Brain microvascular endothelial cell (primary cell): ENCODE measurements at regions not wholly inside any gene's neighbourhood (a gene's known extent, or its start where the extent isn't known, plus 50 kb on each side); places are given as distances from the start of the nearest gene placed in this dataset.
A peak's percentile ranks its signal among the peaks of the same experiment; 100 is the strongest.

Source experiments
- DNase-seq: peaks from one replicate; pipeline ENCODE4 v3.0.0-alpha.2; 2020
- H3K27ac ChIP-seq: fragments of 250-450 bp; sonication (Bioruptor Pico); 2 replicates; pipeline ENCODE4 v1.5.1; 2020; ENCODE audit warnings: mild to moderate bottlenecking, moderate library complexity
- H3K27me3 ChIP-seq: fragments of 250-450 bp; sonication (Bioruptor Pico); replicated peaks from 2 replicates; pipeline ENCODE4 v1.5.1; 2020; ENCODE audit warnings: mild to moderate bottlenecking
- H3K36me3 ChIP-seq: fragments of 250-450 bp; sonication (Bioruptor Pico); replicated peaks from 2 replicates; pipeline ENCODE4 v1.5.1; 2020; ENCODE audit warnings: mild to moderate bottlenecking
- H3K4me3 ChIP-seq: 2 replicates; pipeline ENCODE4 v1.5.1; 2011; ENCODE audit warnings: low read depth, mild to moderate bottlenecking, control low read depth, low read length, moderate library complexity
- in situ Hi-C: cut with HindIII; loops from 2 replicates; pipeline ENCODE4 v1.10.0; 2017; ENCODE audit warnings: low sequenced_read_pairs, low pct_ligation_motif_present
- TF ChIP-seq, protein P1 (sequence below): IDR thresholded peaks from 2 replicates; pipeline ENCODE4 v1.5.1; 2011; ENCODE audit warnings: low read depth, mild to moderate bottlenecking, moderate library complexity, low read length, control low read depth, inconsistent platforms; ENCODE audit errors: missing control alignments

DNA sequence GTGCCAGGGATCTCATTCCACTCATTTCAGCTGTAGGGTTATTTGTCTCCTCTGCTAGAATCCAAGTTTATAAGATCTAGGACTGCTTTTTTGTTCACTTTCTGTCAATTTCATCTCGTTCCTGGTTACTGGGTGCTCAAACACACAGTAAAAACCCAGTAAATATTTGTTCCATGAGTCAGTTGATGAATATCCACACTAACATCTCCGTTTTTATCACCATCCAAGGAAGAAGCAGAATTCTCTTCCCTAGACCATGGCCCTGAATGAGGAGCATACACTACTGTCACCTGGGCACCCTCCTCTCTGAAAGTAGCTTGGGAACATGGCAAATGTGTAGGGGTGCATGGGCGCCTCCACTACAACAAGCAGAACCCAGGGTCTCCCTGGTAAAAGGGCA lies 390.8 kb downstream of the FOXO1 start:
- H3K27ac ChIP-seq, result no peak overlapping the region
- no peaks in the 10 kb centered on the region for H3K27me3 ChIP-seq
- DNase-seq, result peak; percentile 26
- H3K36me3 ChIP-seq, result no peaks in the 10 kb centered on the region
- in situ Hi-C loops, result no loop called here
- H3K4me3 ChIP-seq, result no peak overlapping the region
- TF ChIP-seq, protein P1, sequence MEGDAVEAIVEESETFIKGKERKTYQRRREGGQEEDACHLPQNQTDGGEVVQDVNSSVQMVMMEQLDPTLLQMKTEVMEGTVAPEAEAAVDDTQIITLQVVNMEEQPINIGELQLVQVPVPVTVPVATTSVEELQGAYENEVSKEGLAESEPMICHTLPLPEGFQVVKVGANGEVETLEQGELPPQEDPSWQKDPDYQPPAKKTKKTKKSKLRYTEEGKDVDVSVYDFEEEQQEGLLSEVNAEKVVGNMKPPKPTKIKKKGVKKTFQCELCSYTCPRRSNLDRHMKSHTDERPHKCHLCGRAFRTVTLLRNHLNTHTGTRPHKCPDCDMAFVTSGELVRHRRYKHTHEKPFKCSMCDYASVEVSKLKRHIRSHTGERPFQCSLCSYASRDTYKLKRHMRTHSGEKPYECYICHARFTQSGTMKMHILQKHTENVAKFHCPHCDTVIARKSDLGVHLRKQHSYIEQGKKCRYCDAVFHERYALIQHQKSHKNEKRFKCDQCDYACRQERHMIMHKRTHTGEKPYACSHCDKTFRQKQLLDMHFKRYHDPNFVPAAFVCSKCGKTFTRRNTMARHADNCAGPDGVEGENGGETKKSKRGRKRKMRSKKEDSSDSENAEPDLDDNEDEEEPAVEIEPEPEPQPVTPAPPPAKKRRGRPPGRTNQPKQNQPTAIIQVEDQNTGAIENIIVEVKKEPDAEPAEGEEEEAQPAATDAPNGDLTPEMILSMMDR, result no peak

DNA sequence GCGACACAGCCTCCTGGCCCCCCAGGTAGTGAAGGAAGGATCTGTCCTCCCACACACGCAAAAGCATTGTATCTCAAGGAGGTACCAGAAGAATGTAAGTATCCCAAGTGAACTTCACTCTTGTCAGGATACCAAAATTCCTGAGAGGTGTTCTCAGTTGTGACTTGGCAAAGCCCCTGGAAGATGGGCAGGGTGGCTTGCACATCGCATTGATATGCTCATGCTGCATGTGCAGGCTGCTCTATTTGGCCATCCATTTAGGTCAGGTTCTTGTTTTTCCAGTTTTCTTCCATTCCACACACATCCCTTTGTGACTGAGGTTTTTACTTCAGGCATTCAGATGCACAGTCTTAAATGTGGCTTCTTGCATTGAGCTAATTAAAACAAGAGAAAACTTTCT lies 382.8 kb downstream of the FOXO1 start:
- no peak for DNase-seq
- in situ Hi-C loops, result no loop called here
- H3K4me3 ChIP-seq, result no peak overlapping the region
- no peak overlapping the region for H3K27ac ChIP-seq
- H3K27me3 ChIP-seq, result no peaks in the 10 kb centered on the region
- TF ChIP-seq, protein P1, result no peak
- H3K36me3 ChIP-seq, result no peaks in the 10 kb centered on the region

DNA sequence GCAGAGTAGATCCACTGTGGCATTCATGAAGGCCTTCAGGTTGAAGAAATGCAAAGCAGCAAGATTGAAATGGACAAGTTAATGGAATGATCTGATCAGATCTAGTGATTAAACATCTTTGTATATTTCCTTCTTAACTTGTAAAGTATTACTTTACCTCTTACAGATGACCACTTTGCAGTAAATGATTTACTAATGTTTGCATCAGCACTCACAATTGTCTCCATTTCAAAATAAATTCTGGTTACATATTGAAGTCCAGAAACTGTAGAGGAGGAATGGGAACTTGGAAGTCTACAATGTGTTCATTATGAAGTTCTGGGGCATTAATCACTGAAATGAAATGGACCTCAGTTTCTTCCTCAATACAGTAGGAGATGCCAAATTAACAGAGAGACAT lies 380.8 kb downstream of the FOXO1 start:
- TF ChIP-seq, protein P1, result no peak
- no peak overlapping the region for H3K4me3 ChIP-seq
- in situ Hi-C loops, result no loop called here
- H3K27me3 ChIP-seq, result no peaks in the 10 kb centered on the region
- H3K27ac ChIP-seq, result no peak overlapping the region
- no peaks in the 10 kb centered on the region for H3K36me3 ChIP-seq
- DNase-seq, result no peak

DNA sequence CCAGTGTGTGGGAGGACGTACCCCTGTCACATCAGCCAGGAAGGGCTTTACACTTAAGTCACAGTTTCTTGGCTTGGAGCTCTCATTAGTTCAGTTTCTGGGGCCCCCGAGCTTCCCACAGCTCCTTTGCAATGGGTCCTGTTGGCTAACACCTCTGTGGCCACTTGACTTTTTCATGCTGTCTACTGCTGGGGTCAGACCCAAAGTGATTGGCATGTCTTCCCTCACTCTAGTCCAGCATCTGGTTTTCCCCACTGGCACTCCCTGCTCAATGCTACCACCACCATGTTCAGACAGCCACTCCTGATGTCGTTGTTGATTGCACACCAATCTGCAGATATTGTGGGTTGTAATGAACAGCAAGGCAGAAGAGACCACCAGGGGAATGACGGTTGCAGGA lies 379.0 kb downstream of the FOXO1 start:
- Histone ChIP-seq H3K4me3 (no peak overlapping the region), H3K36me3 (no peaks in the 10 kb centered on the region), H3K27me3 (no peaks in the 10 kb centered on the region), H3K27ac (no peak overlapping the region)
- DNase-seq, result no peak
- in situ Hi-C loops, result no loop called here
- TF ChIP-seq, protein P1, result no peak

DNA sequence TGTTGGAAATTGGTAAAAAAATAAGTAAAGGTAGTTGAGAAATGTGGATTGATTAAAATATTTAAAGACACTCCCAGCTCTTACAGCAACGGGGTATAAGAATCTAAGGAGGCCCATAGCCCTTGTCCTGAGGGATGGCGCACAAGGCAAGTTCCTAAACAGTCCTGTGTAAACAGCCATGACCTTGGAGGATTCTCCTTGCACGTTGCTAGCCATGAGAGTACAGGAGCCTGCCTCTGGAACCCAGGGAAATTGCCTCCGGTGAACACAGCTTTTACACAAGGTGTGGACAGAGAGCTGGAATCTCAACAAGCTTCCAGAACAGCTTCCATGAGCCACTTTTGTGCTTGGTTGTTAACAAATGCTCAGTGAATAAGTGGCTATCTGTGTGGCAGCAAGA lies 378.2 kb downstream of the FOXO1 start:
- no peak for DNase-seq
- H3K27ac ChIP-seq, result no peak overlapping the region
- TF ChIP-seq, protein P1, result no peak
- H3K36me3 ChIP-seq, result no peaks in the 10 kb centered on the region
- H3K4me3 ChIP-seq, result no peak overlapping the region
- no peaks in the 10 kb centered on the region for H3K27me3 ChIP-seq
- in situ Hi-C loops, result no loop called here

DNA sequence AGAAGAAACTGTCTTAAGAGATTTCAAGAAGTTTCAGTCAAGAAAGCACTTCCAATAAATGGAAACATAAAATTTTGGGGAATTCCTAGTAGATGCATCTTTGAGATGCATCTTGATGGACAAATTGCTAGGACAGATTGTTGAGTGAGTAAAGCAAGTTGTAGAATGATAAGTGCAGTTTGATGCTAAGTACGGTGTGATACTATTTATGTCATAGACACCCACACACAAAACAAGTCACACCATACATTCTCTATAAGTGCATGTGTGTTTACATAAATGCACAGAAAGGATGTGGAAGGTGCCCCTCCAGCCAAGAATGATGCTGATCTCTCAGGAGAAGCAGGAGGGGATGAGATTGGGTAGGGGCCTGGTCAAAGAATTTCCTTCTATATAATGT lies 375.7 kb downstream of the FOXO1 start:
- in situ Hi-C loops, result no loop called here
- H3K27ac ChIP-seq, result no peak overlapping the region
- no peaks in the 10 kb centered on the region for H3K27me3 ChIP-seq
- TF ChIP-seq, protein P1, result no peak
- no peaks in the 10 kb centered on the region for H3K36me3 ChIP-seq
- no peak overlapping the region for H3K4me3 ChIP-seq
- no peak for DNase-seq
